HG03280 (cell line): ENCODE measurements at regions not wholly inside any gene's neighbourhood (a gene's known extent, or its start where the extent isn't known, plus 50 kb on each side); places are given as distances from the start of the nearest gene placed in this dataset.

ENCODE experiments used
- ATAC-seq: cut with Tn5 transposase; IDR thresholded peaks from one replicate; pipeline ENCODE4 v1.9.1; 2021; ENCODE audit warnings: mild to moderate bottlenecking, moderate library complexity; ENCODE audit not compliant: unreplicated experiment

DNA sequence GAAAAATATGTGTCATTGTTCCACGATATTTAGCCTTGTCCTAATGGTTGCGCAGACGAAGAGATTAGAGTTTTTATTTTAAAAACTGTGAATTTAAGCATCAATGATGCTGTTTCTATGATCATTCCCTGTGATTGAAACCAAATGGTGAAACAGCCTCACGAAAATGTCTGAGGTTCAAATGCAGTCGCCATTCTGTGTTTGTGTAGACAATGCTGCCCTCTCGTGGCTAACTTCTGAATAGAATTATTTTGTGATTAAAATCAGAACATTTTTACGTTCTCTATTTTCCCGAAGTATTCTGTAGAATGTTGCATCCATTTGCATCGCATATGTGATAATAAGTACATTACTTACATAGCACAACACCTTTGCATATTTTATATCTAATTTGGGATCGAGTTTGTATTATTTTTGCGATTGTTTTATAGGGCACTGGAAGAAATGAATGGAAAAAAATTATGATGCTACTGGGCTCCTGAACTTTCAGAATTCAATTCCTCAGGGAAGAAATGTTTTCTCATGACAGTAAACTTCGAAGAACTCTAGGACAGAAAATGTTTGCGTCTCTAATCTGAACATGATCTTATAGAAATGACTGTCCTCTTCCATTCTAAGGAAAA lies 54.8 kb upstream of the CREB1 start:
- no peak for ATAC-seq

DNA sequence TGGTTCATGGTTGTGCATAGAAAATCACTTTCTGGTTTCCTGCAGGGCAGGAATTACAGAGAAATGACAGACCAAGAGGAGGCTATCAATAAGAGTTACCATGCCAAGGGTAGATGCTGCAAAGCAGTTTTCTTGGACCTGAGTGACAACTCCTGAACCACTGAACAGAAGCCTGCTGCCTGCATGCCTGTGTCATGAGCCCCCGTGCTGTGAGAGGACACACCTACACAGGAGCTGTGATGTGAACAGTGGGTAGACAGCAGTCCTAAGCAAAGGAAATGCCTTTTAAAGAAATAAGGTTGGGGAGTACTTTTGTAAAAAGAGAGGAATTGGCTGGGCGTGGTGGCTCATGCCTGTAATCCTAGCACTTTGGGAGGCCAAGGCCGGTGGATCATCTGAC lies 54.2 kb upstream of the CREB1 start:
- no peak for ATAC-seq

DNA sequence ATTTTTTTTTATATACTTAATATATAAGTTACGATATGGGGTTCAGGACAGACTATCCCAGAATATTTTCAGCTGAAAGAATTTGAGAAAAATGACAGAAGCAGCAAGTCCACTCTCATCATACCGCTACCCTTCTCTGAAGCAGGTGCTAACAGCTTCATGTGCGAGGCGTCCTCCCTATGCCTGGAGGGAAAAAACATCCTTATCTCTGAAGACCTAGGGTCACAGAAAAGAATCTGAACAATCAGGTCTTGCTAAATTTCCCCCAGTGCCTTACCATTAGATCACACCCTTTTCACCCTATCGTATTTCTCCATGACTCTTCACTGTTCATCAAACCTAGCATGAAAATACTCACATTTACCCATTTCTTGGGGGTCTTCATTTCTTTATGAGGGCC lies 51.9 kb upstream of the CREB1 start:
- ATAC-seq = no peak

DNA sequence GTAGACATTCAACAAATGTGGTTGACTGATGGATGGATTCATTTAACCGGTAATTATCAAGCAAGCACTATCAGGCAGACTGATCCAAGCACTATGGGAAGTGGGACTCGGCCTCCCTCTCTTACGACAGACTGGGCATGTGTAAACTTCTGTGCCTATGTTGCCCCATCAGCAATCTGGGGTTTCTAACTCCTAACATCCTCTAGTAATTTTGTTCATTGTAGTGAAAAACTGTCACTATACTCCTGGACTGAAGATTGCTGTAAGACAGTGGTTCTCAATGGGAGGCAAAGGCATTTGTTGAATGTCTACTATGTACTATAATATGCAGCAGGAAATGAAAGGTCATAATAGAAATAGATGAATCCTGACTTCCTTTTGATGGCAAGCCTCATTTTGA lies 51.2 kb upstream of the CREB1 start:
- ATAC-seq = no peak

DNA sequence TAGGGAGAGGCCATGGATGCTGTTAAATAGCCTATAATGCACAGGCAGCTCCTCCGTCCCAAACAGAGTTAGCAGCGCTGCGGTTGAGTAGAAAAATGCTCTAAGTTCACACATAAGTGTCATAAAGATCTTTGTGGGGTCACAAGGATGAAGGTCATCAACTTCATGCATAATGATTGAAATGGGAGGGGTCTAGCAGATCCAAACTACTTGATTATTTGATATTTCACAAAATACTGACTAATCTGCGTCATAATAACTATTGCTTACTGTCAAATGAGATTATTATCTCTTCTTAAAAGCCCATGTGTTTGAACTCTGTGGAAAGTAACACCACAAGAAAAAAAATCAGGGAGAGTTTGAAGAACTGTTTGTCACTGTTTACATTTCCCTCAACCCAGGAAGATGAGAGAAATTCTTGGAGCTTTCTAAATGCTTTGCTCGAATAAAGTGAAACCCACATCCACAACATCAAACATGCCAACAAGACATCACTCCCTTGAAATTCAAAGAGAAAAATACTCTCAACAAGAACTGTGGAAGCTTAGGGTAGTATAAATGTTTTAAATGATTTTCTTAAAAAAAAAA lies 50.5 kb upstream of the CREB1 start:
- ATAC-seq = no peak
